ENCODE measurements at regions not wholly inside any gene's neighbourhood (a gene's known extent, or its start where the extent isn't known, plus 50 kb on each side); places are given as distances from the start of the nearest gene placed in this dataset.

- TF ChIP-seq CREM (CRISPR knock-in tag; IDR thresholded peaks at IDR 0.05) (no peak), TP53 (CRISPR knock-in tag; IDR thresholded peaks at IDR 0.05) (no peak), CREB1 (CRISPR knock-in tag; IDR thresholded peaks at IDR 0.05) (no peak), CTCF (IDR thresholded peaks at IDR 0.05) (no peak), STAT6 (CRISPR knock-in tag; conservative IDR thresholded peaks at IDR 0.05; ENCODE audit: low read depth) (no peak), TEAD4 (CRISPR knock-in tag; IDR thresholded peaks at IDR 0.05) (no peak), SP1 (CRISPR knock-in tag; conservative IDR thresholded peaks at IDR 0.05) (no peak), NR2C2 (CRISPR knock-in tag; IDR thresholded peaks at IDR 0.05) (no peak)
- TF ChIP-seq, protein P1, sequence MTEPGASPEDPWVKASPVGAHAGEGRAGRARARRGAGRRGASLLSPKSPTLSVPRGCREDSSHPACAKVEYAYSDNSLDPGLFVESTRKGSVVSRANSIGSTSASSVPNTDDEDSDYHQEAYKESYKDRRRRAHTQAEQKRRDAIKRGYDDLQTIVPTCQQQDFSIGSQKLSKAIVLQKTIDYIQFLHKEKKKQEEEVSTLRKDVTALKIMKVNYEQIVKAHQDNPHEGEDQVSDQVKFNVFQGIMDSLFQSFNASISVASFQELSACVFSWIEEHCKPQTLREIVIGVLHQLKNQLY (CRISPR knock-in tag; IDR thresholded peaks at IDR 0.05) = no peak
Observed at GRCh38 chr14:71354801-71355200, 447.5 kb downstream of the PCNX1 start.

Measured in WTC11 (cell line).